ENCODE measurements at regions not wholly inside any gene's neighbourhood (a gene's known extent, or its start where the extent isn't known, plus 50 kb on each side); places are given as distances from the start of the nearest gene placed in this dataset.

DNA sequence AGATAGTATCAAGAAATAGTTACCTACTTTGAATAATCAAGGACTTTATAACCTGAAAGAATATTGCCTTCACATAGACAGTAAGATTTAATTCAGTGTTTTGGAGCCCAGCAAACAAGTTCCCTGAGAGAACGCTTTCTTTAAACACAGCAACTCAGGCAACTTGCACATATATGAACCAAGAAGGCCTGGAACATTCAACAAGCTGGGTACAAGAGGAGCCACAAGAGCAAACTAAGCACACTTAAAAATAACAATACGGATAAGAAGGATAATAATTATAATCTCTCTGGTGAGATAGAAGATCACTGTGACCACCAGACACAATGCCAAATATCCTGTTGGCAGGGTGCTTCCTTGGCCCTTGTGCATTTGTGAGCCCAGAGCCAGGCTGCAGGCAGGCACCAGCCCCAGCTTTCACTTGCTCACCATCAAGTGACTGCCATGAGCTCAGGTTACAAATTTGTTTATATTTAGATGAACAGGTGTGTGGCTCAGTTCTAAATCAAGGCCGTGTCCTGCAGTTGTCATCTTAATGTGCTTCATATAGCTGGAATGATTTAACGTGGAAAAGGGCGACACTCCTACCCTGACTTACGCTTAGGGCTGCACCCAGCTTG lies 446.6 kb downstream of the IRS1 start:
- Histone ChIP-seq H3K36me3 (ENCODE audit: control insufficient read depth, insufficient read depth, low read length) (no peaks in the 10 kb centered on the region), H3K9ac (ENCODE audit: low read depth, low read length) (no peak overlapping the region), H3K4me3 (ENCODE audit: low read depth, low read length) (no peak overlapping the region)

DNA sequence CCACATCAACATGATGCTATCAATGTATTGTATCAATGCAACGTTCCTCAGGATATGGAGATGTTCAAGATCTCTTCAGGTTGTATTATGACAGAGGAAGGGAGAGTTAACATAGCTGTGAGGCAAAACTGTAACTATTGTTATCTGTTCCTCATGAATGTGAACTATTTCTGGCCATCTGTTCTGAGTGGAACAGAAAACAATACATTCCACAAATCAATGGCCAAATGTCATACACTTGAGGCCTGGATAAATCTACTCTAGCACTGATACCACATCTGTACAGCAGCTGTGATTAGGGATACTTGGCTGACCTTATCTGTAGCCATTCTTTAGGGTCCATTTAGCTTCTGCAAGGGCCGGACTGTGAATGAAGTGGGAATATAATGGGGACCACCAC lies 447.9 kb downstream of the IRS1 start:
- Histone ChIP-seq H3K9ac (ENCODE audit: low read depth, low read length) (no peak overlapping the region), H3K27me3 (ENCODE audit: control insufficient read depth, insufficient read depth, low read length) (no peaks in the 10 kb centered on the region), H3K36me3 (ENCODE audit: control insufficient read depth, insufficient read depth, low read length) (no peaks in the 10 kb centered on the region), H3K4me1 (ENCODE audit: control insufficient read depth, insufficient read depth, low read length) (no peaks in the 10 kb centered on the region), H3K9me3 (ENCODE audit: control insufficient read depth, insufficient read depth, low read length) (no peaks in the 10 kb centered on the region), H3K4me3 (ENCODE audit: low read depth, low read length) (no peak overlapping the region)

More for the DNA sequence above, 446.6 kb downstream of the IRS1 start:
- H3K4me1 ChIP-seq (ENCODE audit: control insufficient read depth, insufficient read depth, low read length), result no peaks in the 10 kb centered on the region
- H3K9me3 ChIP-seq (ENCODE audit: control insufficient read depth, insufficient read depth, low read length), result no peaks in the 10 kb centered on the region
- no peaks in the 10 kb centered on the region for H3K27me3 ChIP-seq (ENCODE audit: control insufficient read depth, insufficient read depth, low read length)

DNA sequence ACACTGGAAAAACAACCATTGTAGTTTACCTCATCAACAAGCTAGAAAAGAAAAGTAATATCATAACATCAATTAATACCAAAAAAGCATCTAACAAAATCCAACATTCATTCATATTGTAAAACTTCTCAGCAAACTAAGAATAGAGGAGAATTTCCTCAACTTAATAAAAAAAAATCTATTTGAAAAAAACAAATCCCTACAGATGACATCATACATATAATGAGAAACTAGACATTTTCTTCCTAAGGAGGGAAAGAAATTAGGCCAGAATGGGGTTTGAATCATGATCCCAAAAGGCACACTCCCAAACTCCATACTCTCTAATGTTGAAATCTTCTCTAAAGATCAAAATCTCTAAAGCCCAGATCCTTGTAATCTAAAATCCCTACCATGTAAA lies 460.0 kb downstream of the IRS1 start:
- no peaks in the 10 kb centered on the region for H3K9me3 ChIP-seq (ENCODE audit: control insufficient read depth, insufficient read depth, low read length)
- no peak overlapping the region for H3K9ac ChIP-seq (ENCODE audit: low read depth, low read length)
- H3K4me1 ChIP-seq (ENCODE audit: control insufficient read depth, insufficient read depth, low read length), result no peaks in the 10 kb centered on the region
- H3K27me3 ChIP-seq (ENCODE audit: control insufficient read depth, insufficient read depth, low read length), result no peaks in the 10 kb centered on the region
- no peaks in the 10 kb centered on the region for H3K36me3 ChIP-seq (ENCODE audit: control insufficient read depth, insufficient read depth, low read length)
- H3K4me3 ChIP-seq (ENCODE audit: low read depth, low read length), result no peak overlapping the region

DNA sequence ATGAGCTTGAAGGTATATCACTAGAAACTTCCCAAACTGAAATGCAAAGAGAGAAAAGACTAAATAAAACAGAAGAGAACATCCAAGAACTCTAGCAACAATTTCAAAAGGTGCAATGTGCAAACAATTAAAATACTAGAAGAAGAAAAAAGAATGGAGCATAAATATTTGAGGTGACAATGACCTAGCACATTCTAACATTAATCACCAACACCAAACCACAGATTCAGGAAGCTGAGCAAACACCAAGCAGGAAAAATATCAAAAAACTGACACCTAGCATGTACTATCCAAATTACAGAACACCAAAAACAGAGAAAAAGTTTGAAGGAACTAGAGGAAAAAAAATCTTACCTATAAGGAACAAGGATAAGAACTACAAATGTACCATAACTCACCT lies 460.8 kb downstream of the IRS1 start:
- Histone ChIP-seq H3K4me3 (ENCODE audit: low read depth, low read length) (no peak overlapping the region), H3K36me3 (ENCODE audit: control insufficient read depth, insufficient read depth, low read length) (no peaks in the 10 kb centered on the region), H3K9ac (ENCODE audit: low read depth, low read length) (no peak overlapping the region), H3K4me1 (ENCODE audit: control insufficient read depth, insufficient read depth, low read length) (no peaks in the 10 kb centered on the region), H3K9me3 (ENCODE audit: control insufficient read depth, insufficient read depth, low read length) (no peaks in the 10 kb centered on the region), H3K27me3 (ENCODE audit: control insufficient read depth, insufficient read depth, low read length) (no peaks in the 10 kb centered on the region)

DNA sequence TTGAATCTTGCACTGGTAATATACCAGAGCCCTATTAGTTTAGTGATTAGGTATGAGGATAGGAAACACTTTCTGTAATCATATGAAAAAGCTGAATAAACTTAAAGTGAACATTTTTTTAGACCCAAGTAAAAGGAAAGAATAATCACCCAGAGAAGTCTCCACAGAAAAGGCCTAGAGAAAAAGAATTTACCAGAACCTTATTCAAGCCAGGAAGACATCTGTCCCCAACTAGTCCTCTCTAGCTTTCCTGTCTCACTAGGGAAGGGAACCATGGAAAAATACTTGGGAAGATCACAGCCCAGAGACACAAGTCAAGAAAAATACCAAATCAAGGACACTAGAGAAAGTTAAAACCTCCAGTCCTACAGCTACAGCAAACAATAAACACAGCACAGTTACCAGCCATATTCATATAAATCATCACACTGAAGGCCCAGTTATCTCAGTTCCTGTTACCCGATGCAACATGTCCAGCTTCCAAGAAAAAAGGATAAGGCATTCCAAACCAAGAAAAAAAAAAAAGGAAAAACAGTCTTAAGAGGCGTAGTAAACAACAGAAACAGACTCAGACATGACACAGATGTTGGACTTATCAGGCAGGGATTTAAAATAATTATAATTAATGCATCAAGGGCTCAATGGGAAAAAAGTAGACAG lies 461.5 kb downstream of the IRS1 start:
- no peak overlapping the region for H3K4me3 ChIP-seq (ENCODE audit: low read depth, low read length)
- no peak overlapping the region for H3K9ac ChIP-seq (ENCODE audit: low read depth, low read length)
- H3K36me3 ChIP-seq (ENCODE audit: control insufficient read depth, insufficient read depth, low read length), result no peaks in the 10 kb centered on the region
- no peaks in the 10 kb centered on the region for H3K4me1 ChIP-seq (ENCODE audit: control insufficient read depth, insufficient read depth, low read length)
- no peaks in the 10 kb centered on the region for H3K9me3 ChIP-seq (ENCODE audit: control insufficient read depth, insufficient read depth, low read length)
- H3K27me3 ChIP-seq (ENCODE audit: control insufficient read depth, insufficient read depth, low read length), result no peaks in the 10 kb centered on the region

DNA sequence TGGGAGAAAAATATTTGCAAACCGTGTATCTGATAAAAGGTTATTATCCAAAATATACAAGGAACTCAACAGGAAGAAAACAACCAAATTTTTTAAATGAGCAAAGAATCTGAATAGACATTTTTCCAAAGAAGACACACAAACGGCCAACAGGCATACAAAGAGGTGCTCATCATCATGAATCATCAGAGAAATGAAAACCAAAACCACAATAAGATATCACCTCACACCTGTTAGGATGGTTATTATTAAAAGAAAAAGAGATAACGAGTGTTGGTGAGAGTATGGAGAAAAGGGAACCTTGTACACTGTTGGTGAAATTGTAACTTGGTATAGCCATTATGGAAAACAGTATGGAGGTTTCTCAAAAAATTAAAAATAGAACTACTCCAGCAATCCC lies 463.3 kb downstream of the IRS1 start:
- Histone ChIP-seq H3K9ac (ENCODE audit: low read depth, low read length) (no peak overlapping the region), H3K36me3 (ENCODE audit: control insufficient read depth, insufficient read depth, low read length) (no peaks in the 10 kb centered on the region), H3K27me3 (ENCODE audit: control insufficient read depth, insufficient read depth, low read length) (no peaks in the 10 kb centered on the region), H3K9me3 (ENCODE audit: control insufficient read depth, insufficient read depth, low read length) (no peaks in the 10 kb centered on the region), H3K4me3 (ENCODE audit: low read depth, low read length) (no peak overlapping the region), H3K4me1 (ENCODE audit: control insufficient read depth, insufficient read depth, low read length) (no peaks in the 10 kb centered on the region)

DNA sequence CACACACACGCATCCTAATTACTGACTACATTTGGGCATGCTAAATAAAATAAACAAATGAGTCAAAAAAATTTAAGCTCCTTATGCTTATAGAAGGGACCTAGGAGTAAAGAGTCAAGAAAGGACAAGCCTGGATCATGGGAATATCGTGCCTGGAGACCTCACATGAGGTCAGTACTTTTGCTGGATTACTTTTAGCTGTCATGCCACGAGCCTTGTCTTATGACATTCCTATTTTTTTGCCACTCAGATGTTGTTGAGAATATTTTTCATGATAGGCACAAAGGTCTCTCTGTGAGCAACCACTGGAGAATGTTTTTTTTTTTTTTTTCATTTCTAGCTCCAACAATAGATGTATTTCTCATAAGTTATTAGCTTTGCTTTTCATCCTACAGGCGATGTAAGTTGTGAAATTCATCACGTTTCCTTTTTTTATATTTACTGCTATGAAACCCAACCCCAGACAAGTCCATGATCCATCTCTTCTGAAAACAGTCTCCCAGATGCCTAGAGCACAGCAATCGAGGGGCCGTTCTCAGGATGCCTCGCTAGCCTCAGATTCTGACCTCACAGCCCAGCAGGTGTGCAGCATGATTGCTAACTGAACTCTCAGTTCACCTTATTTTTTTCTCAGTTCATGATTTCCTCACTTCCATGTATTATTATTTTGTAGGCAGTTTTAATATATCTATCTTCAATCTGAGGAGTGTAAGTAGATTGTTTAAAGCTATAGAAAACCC lies 464.5 kb downstream of the IRS1 start:
- H3K9me3 ChIP-seq (ENCODE audit: control insufficient read depth, insufficient read depth, low read length), result no peaks in the 10 kb centered on the region
- no peak overlapping the region for H3K4me3 ChIP-seq (ENCODE audit: low read depth, low read length)

DNA sequence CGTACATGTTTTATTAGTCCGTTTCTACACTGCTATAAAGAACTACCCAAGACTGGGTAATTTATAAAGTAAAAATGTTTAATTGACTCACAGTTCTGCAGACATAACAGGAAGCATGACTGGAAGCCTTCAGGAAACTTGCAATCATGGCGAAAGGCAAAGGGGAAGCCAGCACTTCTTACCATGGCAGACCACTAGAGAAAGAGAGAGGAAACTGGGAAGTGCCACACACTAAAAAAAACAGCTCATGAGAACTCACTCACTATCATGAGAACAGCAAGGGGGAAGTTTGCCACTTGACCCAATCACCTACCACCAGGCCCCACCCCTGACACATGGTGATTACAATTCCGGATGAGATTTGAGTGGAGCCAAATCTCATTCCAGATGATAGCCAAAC lies 466.2 kb downstream of the IRS1 start:
- H3K36me3 ChIP-seq (ENCODE audit: control insufficient read depth, insufficient read depth, low read length), result no peaks in the 10 kb centered on the region
- no peaks in the 10 kb centered on the region for H3K4me1 ChIP-seq (ENCODE audit: control insufficient read depth, insufficient read depth, low read length)
- no peaks in the 10 kb centered on the region for H3K9me3 ChIP-seq (ENCODE audit: control insufficient read depth, insufficient read depth, low read length)
- no peak overlapping the region for H3K4me3 ChIP-seq (ENCODE audit: low read depth, low read length)
- no peaks in the 10 kb centered on the region for H3K27me3 ChIP-seq (ENCODE audit: control insufficient read depth, insufficient read depth, low read length)
- no peak overlapping the region for H3K9ac ChIP-seq (ENCODE audit: low read depth, low read length)

More for the DNA sequence above, 464.5 kb downstream of the IRS1 start:
- Histone ChIP-seq H3K27me3 (ENCODE audit: control insufficient read depth, insufficient read depth, low read length) (no peaks in the 10 kb centered on the region), H3K36me3 (ENCODE audit: control insufficient read depth, insufficient read depth, low read length) (no peaks in the 10 kb centered on the region), H3K4me1 (ENCODE audit: control insufficient read depth, insufficient read depth, low read length) (no peaks in the 10 kb centered on the region), H3K9ac (ENCODE audit: low read depth, low read length) (no peak overlapping the region)

DNA sequence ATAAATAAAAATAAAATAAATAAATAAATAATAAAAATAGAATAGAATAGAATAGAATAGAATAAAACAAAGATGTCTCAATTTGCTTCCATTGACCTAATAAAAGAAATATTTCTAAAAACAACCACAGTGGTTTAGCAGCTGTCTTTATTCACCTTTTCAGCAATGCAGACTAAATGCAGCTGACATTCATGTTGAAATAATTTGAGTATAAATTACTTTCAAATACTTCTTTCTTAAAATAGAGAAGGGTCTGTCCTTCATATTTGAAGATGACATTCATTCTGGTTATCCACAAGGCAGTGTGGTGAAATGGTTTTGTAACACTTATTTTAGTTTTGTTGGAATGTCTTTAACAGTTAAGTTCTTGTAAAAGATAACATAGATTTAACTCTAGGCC lies 469.4 kb downstream of the IRS1 start:
- H3K27me3 ChIP-seq (ENCODE audit: control insufficient read depth, insufficient read depth, low read length), result no peaks in the 10 kb centered on the region
- no peak overlapping the region for H3K9ac ChIP-seq (ENCODE audit: low read depth, low read length)
- no peaks in the 10 kb centered on the region for H3K36me3 ChIP-seq (ENCODE audit: control insufficient read depth, insufficient read depth, low read length)
- no peaks in the 10 kb centered on the region for H3K4me1 ChIP-seq (ENCODE audit: control insufficient read depth, insufficient read depth, low read length)
- H3K4me3 ChIP-seq (ENCODE audit: low read depth, low read length), result no peak overlapping the region
- no peaks in the 10 kb centered on the region for H3K9me3 ChIP-seq (ENCODE audit: control insufficient read depth, insufficient read depth, low read length)

DNA sequence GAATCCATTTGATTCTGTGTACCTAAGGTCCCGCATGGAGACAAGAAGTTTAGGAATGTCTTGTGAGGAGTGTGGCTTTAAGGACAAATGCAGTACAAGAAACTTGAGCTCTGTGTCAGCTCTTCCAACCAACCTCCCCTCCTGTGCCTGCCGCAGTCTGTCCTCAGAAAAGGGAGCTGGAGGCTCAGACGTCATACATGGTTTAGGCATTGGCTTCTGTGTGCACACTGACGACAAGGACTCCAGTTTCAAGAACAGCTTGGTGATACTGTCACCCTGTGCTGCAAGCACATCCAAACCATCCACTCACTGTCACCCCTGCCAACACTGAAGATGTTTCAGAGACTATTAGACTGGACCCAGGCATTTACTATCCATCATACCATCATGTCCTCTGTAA lies 470.4 kb downstream of the IRS1 start:
- no peaks in the 10 kb centered on the region for H3K27me3 ChIP-seq (ENCODE audit: control insufficient read depth, insufficient read depth, low read length)
- H3K9ac ChIP-seq (ENCODE audit: low read depth, low read length), result no peak overlapping the region

DNA sequence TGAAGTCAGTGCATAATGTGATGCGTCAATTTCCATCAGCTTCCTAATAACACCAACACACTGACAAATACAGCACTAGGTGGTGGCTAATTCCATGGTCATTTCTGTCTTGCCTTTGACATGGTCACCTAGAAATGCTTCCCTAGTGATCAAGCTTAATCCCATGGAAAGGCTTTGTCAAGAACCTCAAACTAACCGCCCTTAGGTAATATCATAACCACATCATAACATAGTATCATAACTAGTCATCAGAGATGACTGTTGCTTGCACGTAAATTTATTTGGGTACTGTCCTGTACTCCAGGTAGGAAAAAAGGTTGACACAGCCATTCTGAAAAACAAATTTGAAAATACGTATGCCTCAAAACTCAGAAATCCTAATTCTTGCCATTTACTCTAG lies 471.8 kb downstream of the IRS1 start:
- Histone ChIP-seq H3K4me3 (ENCODE audit: low read depth, low read length) (no peak overlapping the region), H3K4me1 (ENCODE audit: control insufficient read depth, insufficient read depth, low read length) (no peaks in the 10 kb centered on the region), H3K9me3 (ENCODE audit: control insufficient read depth, insufficient read depth, low read length) (no peaks in the 10 kb centered on the region), H3K36me3 (ENCODE audit: control insufficient read depth, insufficient read depth, low read length) (no peaks in the 10 kb centered on the region), H3K9ac (ENCODE audit: low read depth, low read length) (no peak overlapping the region), H3K27me3 (ENCODE audit: control insufficient read depth, insufficient read depth, low read length) (no peaks in the 10 kb centered on the region)

More for the DNA sequence above, 470.4 kb downstream of the IRS1 start:
- no peaks in the 10 kb centered on the region for H3K36me3 ChIP-seq (ENCODE audit: control insufficient read depth, insufficient read depth, low read length)
- no peak overlapping the region for H3K4me3 ChIP-seq (ENCODE audit: low read depth, low read length)
- H3K4me1 ChIP-seq (ENCODE audit: control insufficient read depth, insufficient read depth, low read length), result no peaks in the 10 kb centered on the region
- H3K9me3 ChIP-seq (ENCODE audit: control insufficient read depth, insufficient read depth, low read length), result no peaks in the 10 kb centered on the region

DNA sequence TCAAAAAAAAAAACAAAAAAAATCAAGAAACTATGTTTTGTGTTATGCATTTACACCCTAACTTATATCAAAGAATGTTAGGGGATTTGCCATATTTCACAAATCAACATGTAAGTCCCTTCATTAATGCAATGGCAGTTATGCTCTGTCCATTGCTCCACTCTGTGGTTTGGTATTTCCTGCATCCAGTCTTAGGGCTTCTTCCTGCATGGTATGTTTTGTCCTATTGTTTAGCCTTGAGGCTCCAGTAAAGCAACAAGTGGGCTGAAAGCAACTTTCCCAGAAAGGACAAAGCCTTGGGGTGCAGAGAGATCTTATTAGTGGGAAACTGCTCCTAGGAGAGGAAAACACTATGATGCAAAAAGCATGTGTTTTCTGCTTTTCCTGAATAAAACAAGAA lies 474.1 kb downstream of the IRS1 start:
- Histone ChIP-seq H3K4me3 (ENCODE audit: low read depth, low read length) (no peak overlapping the region), H3K27me3 (ENCODE audit: control insufficient read depth, insufficient read depth, low read length) (no peaks in the 10 kb centered on the region), H3K4me1 (ENCODE audit: control insufficient read depth, insufficient read depth, low read length) (no peaks in the 10 kb centered on the region), H3K36me3 (ENCODE audit: control insufficient read depth, insufficient read depth, low read length) (no peaks in the 10 kb centered on the region), H3K9me3 (ENCODE audit: control insufficient read depth, insufficient read depth, low read length) (no peaks in the 10 kb centered on the region), H3K9ac (ENCODE audit: low read depth, low read length) (no peak overlapping the region)

All from iPS-15b (cell line).